Gastroesophageal sphincter (tissue), 3 donors: ENCODE measurements at regions not wholly inside any gene's neighbourhood (a gene's known extent, or its start where the extent isn't known, plus 50 kb on each side); places are given as distances from the start of the nearest gene placed in this dataset.

Experiments used
- EP300 ChIP-seq: sonication (generic); formaldehyde crosslinking; IDR thresholded peaks from one replicate; pipeline ENCODE4 v1.6.1; 2017; ENCODE audit warnings: antibody characterized with exemption, mild to moderate bottlenecking
- POLR2A ChIP-seq, 2 donors: fragments of 450-650 bp; IDR thresholded peaks; one replicate each; pipeline ENCODE4 v1.6.1; 2017; ENCODE audit warnings: antibody characterized with exemption in 2 of 2, mild to moderate bottlenecking in 2 of 2, moderate library complexity in 1 of 2
- POLR2AphosphoS5 ChIP-seq: sonication (generic); formaldehyde crosslinking; IDR thresholded peaks from one replicate; pipeline ENCODE4 v1.6.1; 2017; ENCODE audit warnings: antibody characterized with exemption
- TF ChIP-seq, protein P1 (sequence below), 4 experiments: fragments of 200-600 bp in 2 of 4; fragments of 450-650 bp in 2 of 4; sonication (generic) in 1 of 4; IDR thresholded peaks; one replicate each; pipeline ENCODE4 v1.5.1; 2017 to 2019; ENCODE audit warnings: antibody characterized with exemption in 4 of 4, mild to moderate bottlenecking in 2 of 4, moderate library complexity in 2 of 4

DNA sequence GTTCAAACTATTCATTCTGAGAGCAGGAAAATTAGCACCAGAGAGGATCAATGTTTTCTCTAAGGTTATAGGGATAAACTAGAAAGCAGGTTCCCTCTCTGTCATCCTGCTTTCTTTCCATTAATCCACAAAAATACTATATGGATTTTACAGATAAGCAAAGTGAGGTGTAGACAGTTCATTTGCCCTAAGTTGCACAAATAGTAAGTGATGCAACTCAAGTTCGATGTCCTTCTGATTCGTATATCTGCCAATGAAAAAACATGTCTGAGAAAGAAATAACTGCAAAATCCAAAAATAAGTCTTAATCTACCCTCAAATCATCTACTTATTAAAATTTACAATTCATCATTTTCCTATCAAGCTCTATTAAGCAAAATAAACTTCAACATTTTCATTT, 254.6 kb upstream of the USP15 start:
- TF ChIP-seq, protein P1, sequence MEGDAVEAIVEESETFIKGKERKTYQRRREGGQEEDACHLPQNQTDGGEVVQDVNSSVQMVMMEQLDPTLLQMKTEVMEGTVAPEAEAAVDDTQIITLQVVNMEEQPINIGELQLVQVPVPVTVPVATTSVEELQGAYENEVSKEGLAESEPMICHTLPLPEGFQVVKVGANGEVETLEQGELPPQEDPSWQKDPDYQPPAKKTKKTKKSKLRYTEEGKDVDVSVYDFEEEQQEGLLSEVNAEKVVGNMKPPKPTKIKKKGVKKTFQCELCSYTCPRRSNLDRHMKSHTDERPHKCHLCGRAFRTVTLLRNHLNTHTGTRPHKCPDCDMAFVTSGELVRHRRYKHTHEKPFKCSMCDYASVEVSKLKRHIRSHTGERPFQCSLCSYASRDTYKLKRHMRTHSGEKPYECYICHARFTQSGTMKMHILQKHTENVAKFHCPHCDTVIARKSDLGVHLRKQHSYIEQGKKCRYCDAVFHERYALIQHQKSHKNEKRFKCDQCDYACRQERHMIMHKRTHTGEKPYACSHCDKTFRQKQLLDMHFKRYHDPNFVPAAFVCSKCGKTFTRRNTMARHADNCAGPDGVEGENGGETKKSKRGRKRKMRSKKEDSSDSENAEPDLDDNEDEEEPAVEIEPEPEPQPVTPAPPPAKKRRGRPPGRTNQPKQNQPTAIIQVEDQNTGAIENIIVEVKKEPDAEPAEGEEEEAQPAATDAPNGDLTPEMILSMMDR (IDR thresholded peaks at IDR 0.05) = no peak
- TF ChIP-seq POLR2AphosphoS5 (no peak), POLR2A (IDR thresholded peaks at IDR 0.05) (no peak), EP300 (no peak)
